GM12892 (cell line): ENCODE measurements at regions not wholly inside any gene's neighbourhood (a gene's known extent, or its start where the extent isn't known, plus 50 kb on each side); places are given as distances from the start of the nearest gene placed in this dataset.

Experiments used
- POLR2A ChIP-seq: IDR thresholded peaks from 2 replicates; pipeline ENCODE4 v1.6.1; 2011; ENCODE audit warnings: low read depth, low read length, control low read depth
- POLR2AphosphoS5 ChIP-seq: IDR thresholded peaks from 2 replicates; pipeline ENCODE4 v1.6.1; 2011; ENCODE audit warnings: low read depth, low read length, control low read depth
- TAF1 ChIP-seq: IDR thresholded peaks from 2 replicates; pipeline ENCODE4 v1.6.1; 2011; ENCODE audit warnings: low read depth, mild to moderate bottlenecking, control low read depth, low read length, borderline replicate concordance

GRCh38 chr2:42957109-42957860 lies 164.9 kb upstream of the HAAO start:
- TF ChIP-seq POLR2AphosphoS5 (no peak), POLR2A (no peak), TAF1 (no peak)
